Sigmoid colon (tissue), 6 donors: ENCODE measurements at regions not wholly inside any gene's neighbourhood (a gene's known extent, or its start where the extent isn't known, plus 50 kb on each side); places are given as distances from the start of the nearest gene placed in this dataset.

Experiments used
- DNase-seq: peaks from one replicate; pipeline ENCODE4 v3.0.0-alpha.2; 2019
- H3K27ac ChIP-seq, 4 donors: fragments of 200-600 bp; sonication (generic); one replicate each; pipeline ENCODE4 v1.5.1; 2016 to 2019; ENCODE audit warnings: mild to moderate bottlenecking in 1 of 4
- H3K27me3 ChIP-seq, 3 donors: fragments of 200-600 bp; sonication (generic); one replicate each; pipeline ENCODE4 v1.5.1; 2019; ENCODE audit warnings: mild to moderate bottlenecking in 1 of 3
- H3K36me3 ChIP-seq, 4 donors: fragments of 200-600 bp; sonication (generic); one replicate each; pipeline ENCODE4 v1.5.1; 2016 to 2019
- H3K4me1 ChIP-seq, 4 donors: fragments of 200-600 bp; sonication (generic); one replicate each; pipeline ENCODE4 v1.5.1; 2017 to 2019
- H3K4me3 ChIP-seq, 4 donors: fragments of 200-600 bp; sonication (generic); one replicate each; pipeline ENCODE4 v1.5.1; 2017 to 2019; ENCODE audit warnings: mild to moderate bottlenecking in 2 of 4, moderate library complexity in 1 of 4
- H3K9me3 ChIP-seq, 4 donors: fragments of 200-600 bp in 3 of 4; sonication (generic) in 3 of 4; one replicate each; pipeline versions ENCODE4 v1.5.1 to v1.6.1; 2013 to 2019
- EP300 ChIP-seq, 4 donors: sonication (generic); formaldehyde crosslinking; IDR thresholded peaks; one replicate each; pipeline ENCODE4 v1.6.1; 2017; ENCODE audit warnings: antibody characterized with exemption in 4 of 4
- POLR2A ChIP-seq, 2 donors: fragments of 450-650 bp; IDR thresholded peaks; one replicate each; pipeline ENCODE4 v1.6.1; 2016; ENCODE audit warnings: antibody characterized with exemption in 2 of 2, mild to moderate bottlenecking in 2 of 2, moderate library complexity in 2 of 2
- POLR2AphosphoS5 ChIP-seq, 4 donors: sonication (generic); formaldehyde crosslinking; IDR thresholded peaks; one replicate each; pipeline ENCODE4 v1.6.1; 2017; ENCODE audit warnings: antibody characterized with exemption in 4 of 4
- WGBS, 2 donors: extraction: QIAGEN DNeasy Blood & Tissue Kit; methylation state at CpG; one replicate each; pipeline ENCODE4 v1.1.7; 2013; 5-methylcytosine and 5-hydroxymethylcytosine counted together
- intact Hi-C: fragments of 100-400 bp; cut with DNase I; formaldehyde crosslinking; loops from one replicate; pipeline ENCODE4 v1.15.1; 2023
- TF ChIP-seq, protein P1 (sequence below), 4 experiments: fragments of 450-650 bp in 3 of 4; fragments of 200-600 bp in 1 of 4; IDR thresholded peaks; one replicate each; pipeline ENCODE4 v1.5.1; 2016 to 2019; ENCODE audit warnings: antibody characterized with exemption in 4 of 4, mild to moderate bottlenecking in 3 of 4, moderate library complexity in 2 of 4
- donor health status: healthy with polysubstance abuse.
- donor health status: healthy.

DNA sequence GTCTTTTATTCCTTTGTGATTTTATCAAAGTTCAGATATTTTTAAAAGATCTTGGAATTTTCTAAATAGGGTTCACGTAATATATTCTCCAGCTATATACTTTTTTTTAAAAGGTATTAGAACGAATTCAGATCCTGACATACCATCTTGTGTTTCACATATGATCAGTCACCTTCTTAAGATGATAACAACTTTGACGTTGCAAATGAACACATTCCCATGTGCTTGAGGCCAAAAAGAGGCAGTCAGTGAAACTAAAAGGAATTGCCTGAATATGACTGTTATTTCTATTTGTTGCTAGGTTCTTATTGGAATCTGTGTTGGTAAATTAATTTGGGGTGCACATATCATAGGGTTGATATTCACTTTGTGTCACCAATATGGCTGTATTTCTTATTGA lies 310.1 kb downstream of the MDFIC start:
- no peak overlapping the region for H3K4me3 ChIP-seq
- no peak for TF ChIP-seq POLR2AphosphoS5 (IDR thresholded peaks at IDR 0.05)
- no peak for TF ChIP-seq POLR2A (IDR thresholded peaks at IDR 0.05)
- TF ChIP-seq EP300 (IDR thresholded peaks at IDR 0.05): no peak
- TF ChIP-seq, protein P1, sequence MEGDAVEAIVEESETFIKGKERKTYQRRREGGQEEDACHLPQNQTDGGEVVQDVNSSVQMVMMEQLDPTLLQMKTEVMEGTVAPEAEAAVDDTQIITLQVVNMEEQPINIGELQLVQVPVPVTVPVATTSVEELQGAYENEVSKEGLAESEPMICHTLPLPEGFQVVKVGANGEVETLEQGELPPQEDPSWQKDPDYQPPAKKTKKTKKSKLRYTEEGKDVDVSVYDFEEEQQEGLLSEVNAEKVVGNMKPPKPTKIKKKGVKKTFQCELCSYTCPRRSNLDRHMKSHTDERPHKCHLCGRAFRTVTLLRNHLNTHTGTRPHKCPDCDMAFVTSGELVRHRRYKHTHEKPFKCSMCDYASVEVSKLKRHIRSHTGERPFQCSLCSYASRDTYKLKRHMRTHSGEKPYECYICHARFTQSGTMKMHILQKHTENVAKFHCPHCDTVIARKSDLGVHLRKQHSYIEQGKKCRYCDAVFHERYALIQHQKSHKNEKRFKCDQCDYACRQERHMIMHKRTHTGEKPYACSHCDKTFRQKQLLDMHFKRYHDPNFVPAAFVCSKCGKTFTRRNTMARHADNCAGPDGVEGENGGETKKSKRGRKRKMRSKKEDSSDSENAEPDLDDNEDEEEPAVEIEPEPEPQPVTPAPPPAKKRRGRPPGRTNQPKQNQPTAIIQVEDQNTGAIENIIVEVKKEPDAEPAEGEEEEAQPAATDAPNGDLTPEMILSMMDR (IDR thresholded peaks at IDR 0.05): no peak
- H3K36me3 ChIP-seq: no peaks in the 10 kb centered on the region
- 92% methylated on average over 3 of the region's 3 CpGs for WGBS, 2 donors
- peaks cover 0 to 23% (median 13%) of the 10 kb centered on the region in 4 donors for H3K4me1 ChIP-seq
- intact Hi-C loops: no loop called here
- no peaks in the 10 kb centered on the region for H3K27me3 ChIP-seq
- H3K27ac ChIP-seq: peak overlapping the region in 1 of 4 donors; percentile 63
- no peak for DNase-seq
- H3K9me3 ChIP-seq: no peaks in the 10 kb centered on the region

- no peaks in the 10 kb centered on the region for H3K9me3 ChIP-seq
- peaks cover 0 to 26% (median 13%) of the 10 kb centered on the region in 4 donors for H3K4me1 ChIP-seq
- intact Hi-C loops: no loop called here
- H3K27me3 ChIP-seq: no peaks in the 10 kb centered on the region
- peak overlapping the region in 3 of 4 donors; percentile 41 to 64 (median 63) for H3K27ac ChIP-seq
- whole genome bisulfite sequencing, 2 donors: 11 to 38% methylated on average over 1 of the region's 1 CpG
- H3K36me3 ChIP-seq: no peaks in the 10 kb centered on the region
- DNase-seq: no peak
- H3K4me3 ChIP-seq: no peak overlapping the region
- TF ChIP-seq EP300 (IDR thresholded peaks at IDR 0.05): no peak
- peak in 1 of 4 donors; percentile 19 for TF ChIP-seq POLR2AphosphoS5 (IDR thresholded peaks at IDR 0.05)
Observed at GRCh38 chr7:115230882-115231571, 309.1 kb downstream of the MDFIC start.

DNA sequence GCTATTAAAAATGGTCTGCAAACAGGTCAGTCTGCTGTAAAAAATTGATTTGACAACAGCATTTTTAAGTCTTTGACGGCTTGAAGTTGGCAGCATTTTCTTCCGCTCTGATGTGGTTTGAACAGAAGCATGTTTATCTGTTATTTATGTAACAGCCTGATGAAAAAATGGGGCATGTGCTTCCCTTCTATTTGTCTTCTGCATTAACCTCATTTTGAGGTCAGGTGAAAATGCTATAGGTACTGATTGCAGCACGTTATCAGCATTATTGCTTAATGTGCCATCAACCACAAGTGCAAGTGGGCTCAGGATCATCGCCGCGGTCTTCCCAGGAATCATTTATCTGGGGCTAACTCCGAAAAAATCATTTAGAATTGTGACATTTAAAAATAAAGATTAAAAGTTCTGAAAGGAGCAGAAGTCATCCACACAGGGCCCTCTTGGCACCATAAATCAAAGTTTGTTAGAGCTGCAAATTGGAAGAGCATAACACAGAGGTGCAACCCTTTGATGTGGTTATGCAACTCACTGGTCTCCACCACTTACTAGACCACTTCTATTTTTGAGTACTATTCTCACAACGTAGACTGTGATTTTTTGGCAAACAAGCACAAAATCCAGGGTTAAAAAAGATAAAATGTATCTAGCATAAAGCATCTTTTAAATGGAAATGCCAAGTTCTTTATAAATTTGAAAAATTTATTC lies 307.7 kb downstream of the MDFIC start:
- H3K27me3 ChIP-seq: no peaks in the 10 kb centered on the region
- no peak for DNase-seq
- WGBS, 2 donors: 78 to 86% methylated on average over 8 of the region's 8 CpGs
- H3K9me3 ChIP-seq: no peaks in the 10 kb centered on the region
- intact Hi-C loops: no loop called here
- H3K4me1 ChIP-seq: peaks cover 0 to 32% (median 13%) of the 10 kb centered on the region in 4 donors
- no peak overlapping the region for H3K4me3 ChIP-seq
- TF ChIP-seq POLR2AphosphoS5 (IDR thresholded peaks at IDR 0.05): no peak
- TF ChIP-seq, protein P1 (IDR thresholded peaks at IDR 0.05): no peak
- TF ChIP-seq EP300 (IDR thresholded peaks at IDR 0.05): no peak
- no peak for TF ChIP-seq POLR2A (IDR thresholded peaks at IDR 0.05)
- no peak overlapping the region for H3K27ac ChIP-seq
- no peaks in the 10 kb centered on the region for H3K36me3 ChIP-seq

DNA sequence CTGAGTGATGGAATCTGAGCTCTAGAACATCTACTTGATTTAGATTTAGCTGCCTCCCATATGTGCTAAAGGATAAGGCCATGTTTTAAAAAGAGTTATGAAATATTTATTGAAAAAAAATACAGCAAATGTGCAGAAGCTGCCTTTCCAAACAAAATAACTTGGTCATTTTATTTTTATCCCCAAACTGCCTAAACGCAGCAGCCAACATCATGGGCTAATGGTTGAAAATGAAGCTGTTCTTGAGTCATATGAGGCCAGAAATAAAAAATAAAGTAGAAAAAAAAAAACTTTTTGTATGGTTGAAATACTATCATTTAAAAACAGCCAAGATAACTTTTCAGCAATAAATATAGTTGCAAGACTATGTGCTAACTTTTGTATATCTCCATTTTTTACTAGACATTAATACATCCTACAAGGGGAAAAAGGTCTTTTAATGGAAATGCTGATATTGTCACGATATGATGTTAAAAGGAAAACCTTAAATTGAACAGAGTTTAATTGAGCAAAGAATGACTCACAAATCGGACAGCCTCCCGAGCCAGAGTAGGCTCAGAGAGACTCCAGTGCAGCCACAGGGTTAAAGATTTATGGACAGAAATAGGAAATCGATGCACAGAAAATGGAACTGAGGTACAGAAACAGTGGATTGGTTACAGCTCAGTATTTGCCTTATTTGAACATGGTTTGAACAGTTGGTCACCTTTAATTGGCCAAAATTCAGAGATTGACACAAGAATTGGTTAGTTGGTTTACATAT lies 305.8 kb downstream of the MDFIC start:
- 92 to 95% methylated on average over 5 of the region's 5 CpGs for WGBS, 2 donors
- intact Hi-C loops: no loop called here
- no peak overlapping the region for H3K4me3 ChIP-seq

DNA sequence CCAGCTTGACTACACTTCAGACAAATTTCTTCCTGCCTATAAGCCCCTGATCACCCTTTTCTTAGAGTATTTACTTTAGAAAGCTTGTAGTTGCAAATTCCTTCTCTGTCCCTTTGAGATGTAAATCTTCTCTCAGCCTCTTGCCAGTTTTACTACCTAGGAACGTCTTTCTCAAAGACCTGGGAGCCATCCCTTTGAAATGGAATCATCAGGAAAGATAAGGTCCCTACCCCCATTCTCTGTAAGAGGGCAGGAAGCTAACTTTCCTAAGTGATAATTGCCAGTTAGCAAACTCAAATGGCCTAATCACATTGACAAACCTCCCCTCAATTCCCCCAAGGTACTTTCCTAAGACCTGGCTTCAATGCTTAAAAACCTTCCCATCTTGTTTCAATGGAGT lies 304.5 kb downstream of the MDFIC start:
- H3K36me3 ChIP-seq: no peaks in the 10 kb centered on the region
- H3K27me3 ChIP-seq: no peaks in the 10 kb centered on the region
- H3K4me3 ChIP-seq: no peak overlapping the region
- peaks cover 0 to 25% (median 12%) of the 10 kb centered on the region in 4 donors for H3K4me1 ChIP-seq
- 72 to 77% methylated on average over 1 of the region's 1 CpG for WGBS, 2 donors
- no peak overlapping the region for H3K27ac ChIP-seq
- H3K9me3 ChIP-seq: no peaks in the 10 kb centered on the region
- TF ChIP-seq EP300 (IDR thresholded peaks at IDR 0.05) (no peak), POLR2AphosphoS5 (IDR thresholded peaks at IDR 0.05) (no peak), POLR2A (IDR thresholded peaks at IDR 0.05) (no peak)
- TF ChIP-seq, protein P1 (IDR thresholded peaks at IDR 0.05): no peak
- intact Hi-C loops: no loop called here
- no peak for DNase-seq

More for the DNA sequence above, 305.8 kb downstream of the MDFIC start:
- no peaks in the 10 kb centered on the region for H3K9me3 ChIP-seq
- H3K4me1 ChIP-seq: peaks cover 0 to 32% (median 13%) of the 10 kb centered on the region in 4 donors
- no peaks in the 10 kb centered on the region for H3K36me3 ChIP-seq
- TF ChIP-seq EP300 (IDR thresholded peaks at IDR 0.05): no peak
- TF ChIP-seq POLR2A (IDR thresholded peaks at IDR 0.05): no peak
- no peak for TF ChIP-seq POLR2AphosphoS5 (IDR thresholded peaks at IDR 0.05)
- no peaks in the 10 kb centered on the region for H3K27me3 ChIP-seq
- no peak overlapping the region for H3K27ac ChIP-seq
- no peak for DNase-seq
